IMR-90 (cell line): ENCODE measurements at regions not wholly inside any gene's neighbourhood (a gene's known extent, or its start where the extent isn't known, plus 50 kb on each side); places are given as distances from the start of the nearest gene placed in this dataset.

Source experiments
- ATAC-seq: fragments of 200-7000 bp; cut with Tn5 transposase; 2 replicates; pipeline ENCODE4 v1.9.1; 2020; ENCODE audit warnings: low read depth, mild to moderate bottlenecking, moderate library complexity
- BruUV-seq: library from RNA; stranded (reverse); fragments of 400-500 nt; replicated peaks from 2 replicates; lab custom pipeline; 2021; lab: Mats Ljungman, UMichigan
- CTCF ChIA-PET: fragments of 300-600 bp; formaldehyde crosslinking; extraction: SDS; loops from one replicate; lab custom pipeline; 2021; ENCODE audit warnings: antibody characterized with exemption; lab: Yijun Ruan, JAX
- POLR2A ChIA-PET: fragments of 300-600 bp; sonication (Branson Sonifier 250); formaldehyde crosslinking; loops from one replicate; lab custom pipeline; 2022; ENCODE audit warnings: antibody characterized with exemption; ENCODE audit not compliant: unreplicated experiment; lab: Charles Lee
- DNase-seq: peaks from one replicate; pipeline ENCODE4 v3.0.0; 2013
- H2AFZ ChIP-seq: replicated peaks from 2 replicates; pipeline ENCODE3; 2013; ENCODE audit warnings: low read length, mild to moderate bottlenecking; ENCODE audit not compliant: poor library complexity
- H2AK5ac ChIP-seq: 2 replicates; pipeline ENCODE4 v1.6.1; 2013; ENCODE audit warnings: low read depth, low read length, inconsistent platforms
- H2AK9ac ChIP-seq: replicated peaks from 2 replicates; pipeline ENCODE3; 2013; ENCODE audit warnings: mild to moderate bottlenecking, low read depth, low read length, moderate library complexity; ENCODE audit not compliant: poor library complexity
- H2BK120ac ChIP-seq: 2 replicates; pipeline ENCODE4 v1.6.1; 2013; ENCODE audit warnings: low read depth, low read length, inconsistent platforms
- H2BK15ac ChIP-seq: 3 replicates; pipeline ENCODE4 v1.6.1; 2013; ENCODE audit warnings: low read depth, low read length, inconsistent platforms
- H2BK20ac ChIP-seq: 2 replicates; pipeline ENCODE4 v1.6.1; 2013; ENCODE audit warnings: low read depth, mild to moderate bottlenecking, inconsistent platforms, low read length, moderate library complexity
- H2BK5ac ChIP-seq: 2 replicates; pipeline ENCODE4 v1.6.1; 2013; ENCODE audit warnings: mild to moderate bottlenecking, low read depth, low read length, inconsistent platforms; ENCODE audit not compliant: poor library complexity, severe bottlenecking
- H3K14ac ChIP-seq: replicated peaks from 2 replicates; pipeline ENCODE4 v1.6.1; 2013; ENCODE audit warnings: low read depth, low read length, inconsistent platforms
- H3K18ac ChIP-seq: 2 replicates; pipeline ENCODE4 v1.6.1; 2013; ENCODE audit warnings: low read depth, low read length, control low read depth
- H3K23ac ChIP-seq: 2 replicates; pipeline ENCODE4 v1.6.1; 2013; ENCODE audit warnings: low read depth, low read length, inconsistent platforms
- H3K27ac ChIP-seq: 2 replicates; pipeline ENCODE4 v1.5.1; 2013; ENCODE audit warnings: mild to moderate bottlenecking, control low read depth, low read length; ENCODE audit not compliant: insufficient read depth
- H3K27me3 ChIP-seq: 2 replicates; pipeline ENCODE4 v1.6.1; 2013; ENCODE audit warnings: low read length; ENCODE audit not compliant: control insufficient read depth, insufficient read depth
- H3K36me3 ChIP-seq: 2 replicates; pipeline ENCODE4 v1.6.1; 2013; ENCODE audit warnings: low read length, mixed read lengths; ENCODE audit not compliant: control insufficient read depth, insufficient read depth
- H3K4ac ChIP-seq: 2 replicates; pipeline ENCODE4 v1.6.1; 2013; ENCODE audit warnings: low read depth, low read length, inconsistent platforms
- H3K4me1 ChIP-seq: 2 replicates; pipeline ENCODE4 v1.6.1; 2013; ENCODE audit warnings: low read length, mixed read lengths; ENCODE audit not compliant: control insufficient read depth, insufficient read depth
- H3K4me2 ChIP-seq: 2 replicates; pipeline ENCODE4 v1.6.1; 2013; ENCODE audit warnings: low read depth, mild to moderate bottlenecking, control low read depth, low read length, moderate library complexity
- H3K4me3 ChIP-seq: 2 replicates; pipeline ENCODE4 v1.5.1; 2013; ENCODE audit warnings: low read depth, mild to moderate bottlenecking, control low read depth, low read length, moderate library complexity; ENCODE audit not compliant: insufficient read depth
- H3K56ac ChIP-seq: 2 replicates; pipeline ENCODE4 v1.6.1; 2013; ENCODE audit warnings: low read length, inconsistent platforms; ENCODE audit not compliant: insufficient read depth; ENCODE audit errors: extremely low read depth
- H3K79me1 ChIP-seq, 2 experiments: 2 replicates each; pipeline ENCODE4 v1.6.1; 2013; ENCODE audit warnings: low read length in 2 of 2, inconsistent platforms in 1 of 2, low read depth in 1 of 2
- H3K9ac ChIP-seq: 2 replicates; pipeline ENCODE4 v1.6.1; 2013; ENCODE audit warnings: low read depth, low read length, control low read depth
- H3K9me1 ChIP-seq: 2 replicates; pipeline ENCODE4 v1.6.1; 2013; ENCODE audit warnings: low read length, inconsistent platforms; ENCODE audit not compliant: insufficient read depth
- H3K9me3 ChIP-seq: 2 replicates; pipeline ENCODE4 v1.6.1; 2013; ENCODE audit warnings: low read length; ENCODE audit not compliant: control insufficient read depth, insufficient read depth
- H4K20me1 ChIP-seq: 2 replicates; pipeline ENCODE4 v1.6.1; 2013; ENCODE audit warnings: low read length, inconsistent platforms; ENCODE audit not compliant: insufficient read depth
- H4K5ac ChIP-seq: 2 replicates; pipeline ENCODE4 v1.6.1; 2013; ENCODE audit warnings: mild to moderate bottlenecking, low read depth, low read length, control low read depth
- H4K8ac ChIP-seq, 2 experiments: 2 replicates each; pipeline ENCODE4 v1.6.1; 2013; ENCODE audit warnings: low read depth in 2 of 2, low read length in 2 of 2, control low read depth in 1 of 2, inconsistent platforms in 1 of 2
- H4K91ac ChIP-seq: 2 replicates; pipeline ENCODE4 v1.6.1; 2013; ENCODE audit warnings: low read depth, low read length, inconsistent platforms; ENCODE audit not compliant: insufficient read depth
- CEBPB ChIP-seq: IDR thresholded peaks from 2 replicates; pipeline ENCODE4 v1.6.1; 2012; ENCODE audit warnings: low read depth, low read length, improper control_type of control experiment
- CHD1 ChIP-seq: IDR thresholded peaks from 2 replicates; pipeline ENCODE4 v1.6.1; 2012; ENCODE audit warnings: low read depth, low read length, improper control_type of control experiment
- FOS ChIP-seq: fragments of 150-350 bp; IDR thresholded peaks from 2 replicates; pipeline ENCODE4 v1.6.1; 2016; ENCODE audit warnings: low read depth, low read length
- MAFK ChIP-seq: IDR thresholded peaks from 2 replicates; pipeline ENCODE4 v1.6.1; 2012; ENCODE audit warnings: low read depth, low read length, improper control_type of control experiment
- MAZ ChIP-seq: IDR thresholded peaks from 2 replicates; pipeline ENCODE4 v1.6.1; 2012; ENCODE audit warnings: low read depth, mild to moderate bottlenecking, low read length, improper control_type of control experiment, moderate library complexity, borderline replicate concordance
- NFE2L2 ChIP-seq: fragments of 150-350 bp; IDR thresholded peaks from 2 replicates; pipeline ENCODE4 v1.6.1; 2016; ENCODE audit warnings: low read depth, mild to moderate bottlenecking, low read length
- POLR2A ChIP-seq: IDR thresholded peaks from 2 replicates; pipeline ENCODE4 v1.6.1; 2012; ENCODE audit warnings: mild to moderate bottlenecking, low read depth, low read length
- RCOR1 ChIP-seq: IDR thresholded peaks from 2 replicates; pipeline ENCODE4 v1.6.1; 2012; ENCODE audit warnings: mild to moderate bottlenecking, low read length, improper control_type of control experiment; ENCODE audit not compliant: insufficient replicate concordance
- SMC3 ChIP-seq: fragments of 150-350 bp; IDR thresholded peaks from 2 replicates; pipeline ENCODE4 v1.6.1; 2016; ENCODE audit warnings: low read depth, mild to moderate bottlenecking, antibody characterized with exemption, low read length, moderate library complexity
- USF2 ChIP-seq: fragments of 150-350 bp; IDR thresholded peaks from 2 replicates; pipeline ENCODE4 v1.6.1; 2017; ENCODE audit warnings: mild to moderate bottlenecking, antibody characterized with exemption, low read length, low read depth
- WGBS, 2 experiments: methylation state at CpG; one replicate each; pipeline versions ENCODE4 v1.1.5 to v1.1.7; 2013; ENCODE audit warnings: missing lambda C conversion rate in 2 of 2; ENCODE audit not compliant: insufficient read length in 1 of 2; ENCODE audit errors: extremely low coverage in 2 of 2; 5-methylcytosine and 5-hydroxymethylcytosine counted together
- dilution Hi-C: fragments of 300-500 bp; cut with HindIII; formaldehyde crosslinking; loops from one replicate; pipeline ENCODE4 v1.14.3; 2018; ENCODE audit warnings: low sequenced_read_pairs; ENCODE audit not compliant: unreplicated experiment
- in situ Hi-C: fragments of 300-500 bp; cut with MboI; formaldehyde crosslinking; loops from 3 replicates; pipeline ENCODE4 v1.14.3; 2019; ENCODE audit warnings: low sequenced_read_pairs, inconsistent platforms, mixed read lengths
- intact Hi-C: fragments of 100-400 bp; cut with micrococcal nuclease; formaldehyde crosslinking; loops from 2 replicates; pipeline ENCODE4 v1.10.0; 2022
- TF ChIP-seq, protein P1 (sequence below): fragments of 150-350 bp; IDR thresholded peaks from 2 replicates; pipeline ENCODE4 v1.6.1; 2016; ENCODE audit warnings: low read depth, mild to moderate bottlenecking, low read length, moderate library complexity, borderline replicate concordance
- TF ChIP-seq, protein P2 (sequence below): conservative IDR thresholded peaks from 2 replicates; pipeline ENCODE4 v1.5.1; 2012; ENCODE audit warnings: mild to moderate bottlenecking, low read depth, low read length, improper control_type of control experiment

DNA sequence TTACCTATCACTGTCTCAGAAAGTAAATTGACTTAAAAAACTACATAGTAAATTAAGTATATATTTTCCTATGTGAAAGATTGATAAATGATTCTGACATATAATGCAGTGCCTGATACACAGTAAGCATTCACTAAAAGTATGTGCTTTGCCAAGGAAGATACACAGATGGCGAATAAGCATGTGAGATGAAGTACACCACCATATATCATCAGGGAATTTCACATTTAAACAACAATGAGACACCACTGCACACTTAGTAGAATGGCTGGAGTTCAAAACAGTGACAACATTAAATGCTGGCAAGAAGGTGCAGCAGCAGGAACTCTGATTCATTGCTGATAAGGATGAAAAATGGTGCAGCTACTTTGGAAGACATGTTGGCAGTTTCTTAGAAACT is 1118.8 kb downstream of the DTWD2 start:
- Histone ChIP-seq H2BK20ac (no peak overlapping the region), H3K4me1 (0 out of 2 replicates have a peak, but pooled peaks cover 1% of the 10 kb centered on the region), H3K14ac (no peak overlapping the region), H3K36me3 (no peaks in the 10 kb centered on the region), H3K9me3 (no peaks in the 10 kb centered on the region), H3K27ac (no peak overlapping the region), H3K4ac (no peak overlapping the region), H3K18ac (no peak overlapping the region), H3K9ac (no peak overlapping the region), H3K79me1 (no peaks in the 10 kb centered on the region), H2AK9ac (no peak overlapping the region), H2BK5ac (no peak overlapping the region), H3K27me3 (no peaks in the 10 kb centered on the region), H4K5ac (no peak overlapping the region), H3K23ac (no peak overlapping the region), H3K4me2 (no peak overlapping the region), H4K91ac (no peak overlapping the region), H2AFZ (no peak overlapping the region), H4K8ac (no peak overlapping the region), H3K9me1 (no peaks in the 10 kb centered on the region), H2BK15ac (no peak overlapping the region), H2AK5ac (no peak overlapping the region), H3K4me3 (no peak overlapping the region), H4K20me1 (no peaks in the 10 kb centered on the region), H2BK120ac (no peak overlapping the region), H3K56ac (no peak overlapping the region)
- no TSS peak for BruUV-seq
- POLR2A ChIA-PET: no interaction called here
- CTCF ChIA-PET: no interaction called here
- in situ Hi-C loops (no loop called here), dilution Hi-C loops (no loop called here), intact Hi-C loops (no loop called here)
- DNase-seq (no peak), ATAC-seq (no peak)
- TF ChIP-seq NFE2L2: no peak
- no peak for TF ChIP-seq FOS
- TF ChIP-seq MAFK: no peak
- no peak for TF ChIP-seq POLR2A
- TF ChIP-seq, protein P1, sequence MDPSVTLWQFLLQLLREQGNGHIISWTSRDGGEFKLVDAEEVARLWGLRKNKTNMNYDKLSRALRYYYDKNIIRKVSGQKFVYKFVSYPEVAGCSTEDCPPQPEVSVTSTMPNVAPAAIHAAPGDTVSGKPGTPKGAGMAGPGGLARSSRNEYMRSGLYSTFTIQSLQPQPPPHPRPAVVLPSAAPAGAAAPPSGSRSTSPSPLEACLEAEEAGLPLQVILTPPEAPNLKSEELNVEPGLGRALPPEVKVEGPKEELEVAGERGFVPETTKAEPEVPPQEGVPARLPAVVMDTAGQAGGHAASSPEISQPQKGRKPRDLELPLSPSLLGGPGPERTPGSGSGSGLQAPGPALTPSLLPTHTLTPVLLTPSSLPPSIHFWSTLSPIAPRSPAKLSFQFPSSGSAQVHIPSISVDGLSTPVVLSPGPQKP: no peak
- TF ChIP-seq, protein P2, sequence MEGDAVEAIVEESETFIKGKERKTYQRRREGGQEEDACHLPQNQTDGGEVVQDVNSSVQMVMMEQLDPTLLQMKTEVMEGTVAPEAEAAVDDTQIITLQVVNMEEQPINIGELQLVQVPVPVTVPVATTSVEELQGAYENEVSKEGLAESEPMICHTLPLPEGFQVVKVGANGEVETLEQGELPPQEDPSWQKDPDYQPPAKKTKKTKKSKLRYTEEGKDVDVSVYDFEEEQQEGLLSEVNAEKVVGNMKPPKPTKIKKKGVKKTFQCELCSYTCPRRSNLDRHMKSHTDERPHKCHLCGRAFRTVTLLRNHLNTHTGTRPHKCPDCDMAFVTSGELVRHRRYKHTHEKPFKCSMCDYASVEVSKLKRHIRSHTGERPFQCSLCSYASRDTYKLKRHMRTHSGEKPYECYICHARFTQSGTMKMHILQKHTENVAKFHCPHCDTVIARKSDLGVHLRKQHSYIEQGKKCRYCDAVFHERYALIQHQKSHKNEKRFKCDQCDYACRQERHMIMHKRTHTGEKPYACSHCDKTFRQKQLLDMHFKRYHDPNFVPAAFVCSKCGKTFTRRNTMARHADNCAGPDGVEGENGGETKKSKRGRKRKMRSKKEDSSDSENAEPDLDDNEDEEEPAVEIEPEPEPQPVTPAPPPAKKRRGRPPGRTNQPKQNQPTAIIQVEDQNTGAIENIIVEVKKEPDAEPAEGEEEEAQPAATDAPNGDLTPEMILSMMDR: no peak
- no peak for TF ChIP-seq CHD1
- no peak for TF ChIP-seq RCOR1
- no peak for TF ChIP-seq USF2
- TF ChIP-seq MAZ: no peak
- no peak for TF ChIP-seq CEBPB
- no peak for TF ChIP-seq SMC3
- WGBS, 2 experiments: no CpG with 5 or more reads among the region's 1 CpG
